ENCODE measurements at regions not wholly inside any gene's neighbourhood (a gene's known extent, or its start where the extent isn't known, plus 50 kb on each side); places are given as distances from the start of the nearest gene placed in this dataset.
A peak's percentile ranks its signal among the peaks of the same experiment; 100 is the strongest.

DNA sequence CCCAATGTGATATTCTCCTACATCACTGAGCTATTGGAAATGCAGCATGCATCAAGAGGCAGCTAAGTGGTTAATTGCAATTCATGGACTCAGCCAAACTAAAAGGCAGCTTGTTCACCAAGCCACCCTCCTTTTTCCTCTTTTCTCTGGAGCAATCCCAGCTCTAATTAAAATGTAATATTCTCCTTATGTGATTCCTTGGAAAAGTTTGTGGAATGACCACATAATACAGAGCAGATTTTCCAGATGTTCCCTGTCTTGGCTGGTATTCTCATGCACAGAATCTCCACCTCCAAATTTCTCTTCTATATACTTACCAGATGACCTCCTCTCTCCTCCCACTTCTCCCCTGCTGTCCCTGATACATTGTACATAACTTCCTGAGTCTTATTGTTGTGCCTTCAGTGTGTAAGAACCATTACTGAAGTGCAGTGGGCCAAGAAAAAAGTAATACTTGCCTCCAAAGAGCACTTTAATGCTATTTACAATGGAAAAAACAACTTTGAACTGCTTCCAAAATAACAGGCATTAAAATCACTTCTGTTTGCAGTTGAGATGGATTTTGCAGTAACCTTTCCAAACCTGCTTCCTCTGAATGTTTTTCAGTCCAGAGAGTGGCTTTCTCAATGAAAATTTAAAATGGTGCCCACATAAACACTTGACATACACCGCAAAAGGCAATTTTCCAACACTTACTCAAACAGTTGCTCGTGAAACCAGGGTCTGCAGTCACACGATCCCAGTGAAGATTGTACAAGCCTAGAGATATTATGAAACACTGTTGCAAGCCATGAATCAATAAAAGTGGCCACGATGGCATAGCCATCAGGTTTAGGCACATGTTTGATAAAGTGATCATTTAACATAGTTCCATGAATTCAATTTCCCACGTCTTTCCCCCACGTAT is 258.0 kb downstream of the MTX2 start:
- H3K4me3 ChIP-seq (ENCODE audit: low read depth, low read length), result no peak overlapping the region
- no peak for DNase-seq (ENCODE audit: low read depth)

DNA sequence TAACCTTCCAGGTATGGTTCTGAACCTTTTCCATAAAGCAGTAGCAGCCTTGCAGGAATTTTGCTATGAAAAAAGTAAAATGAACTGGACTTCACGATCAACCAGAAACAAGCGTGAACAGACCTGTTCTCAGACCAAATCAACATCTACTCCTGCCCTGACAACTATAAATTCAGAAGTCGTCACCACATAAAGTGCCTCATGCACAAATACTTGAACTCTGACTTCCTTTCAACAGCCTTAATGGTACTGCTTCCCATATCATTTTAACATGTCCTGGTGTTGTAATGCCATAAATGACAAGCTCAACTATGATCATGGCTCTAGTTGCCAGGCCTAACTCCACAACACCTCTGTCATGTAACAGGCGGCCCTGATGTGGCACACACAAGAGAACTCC is 262.4 kb downstream of the MTX2 start:
- no peak for DNase-seq (ENCODE audit: low read depth)
- no peak overlapping the region for H3K4me3 ChIP-seq (ENCODE audit: low read depth, low read length)

GRCh38 chr2:176533505-176534193 is 264.4 kb downstream of the MTX2 start:
- H3K4me3 ChIP-seq (ENCODE audit: low read depth, low read length), result no peak overlapping the region
- no peak for DNase-seq (ENCODE audit: low read depth)

DNA sequence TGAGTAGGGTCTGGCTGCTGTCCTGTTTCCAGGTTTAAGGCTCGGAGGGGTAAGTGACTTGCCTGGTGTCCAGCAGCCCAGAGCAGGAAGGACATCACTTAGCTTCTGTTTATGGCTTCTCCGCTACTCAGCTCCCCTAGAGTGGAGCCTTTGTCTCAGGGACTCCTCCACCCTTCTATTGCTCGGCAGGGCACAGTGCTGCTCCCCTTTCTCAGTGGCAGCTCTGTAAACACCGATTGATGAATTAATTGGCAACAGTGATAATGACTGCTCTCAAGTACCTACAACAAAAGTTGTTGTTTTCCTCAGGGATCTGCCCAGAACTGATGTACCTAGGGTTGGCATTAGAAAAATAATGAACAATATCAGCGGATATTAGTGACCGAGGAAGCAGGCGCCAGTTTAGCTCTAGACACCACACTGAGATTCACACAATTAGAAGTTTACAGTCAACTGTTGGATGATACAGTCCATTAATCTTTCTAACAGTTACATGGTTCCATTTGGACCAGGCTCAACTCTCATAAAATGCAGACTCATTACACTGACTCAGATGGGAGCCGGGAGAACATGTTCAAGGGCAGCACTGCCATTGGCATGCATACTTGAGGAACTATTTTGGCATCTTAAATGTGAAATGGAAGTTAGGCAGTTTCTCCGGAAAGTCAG is 265.7 kb downstream of the MTX2 start:
- no peak overlapping the region for H3K4me3 ChIP-seq (ENCODE audit: low read depth, low read length)
- peak; percentile 62 for DNase-seq (ENCODE audit: low read depth)

- H3K4me3 ChIP-seq (ENCODE audit: low read depth, low read length), result no peak overlapping the region
- DNase-seq (ENCODE audit: low read depth), result peak; percentile 38
Observed at GRCh38 chr2:176535467-176536113, 266.3 kb downstream of the MTX2 start.

GRCh38 chr2:176536439-176537133 is 267.3 kb downstream of the MTX2 start:
- DNase-seq (ENCODE audit: low read depth), result no peak
- no peak overlapping the region for H3K4me3 ChIP-seq (ENCODE audit: low read depth, low read length)

DNA sequence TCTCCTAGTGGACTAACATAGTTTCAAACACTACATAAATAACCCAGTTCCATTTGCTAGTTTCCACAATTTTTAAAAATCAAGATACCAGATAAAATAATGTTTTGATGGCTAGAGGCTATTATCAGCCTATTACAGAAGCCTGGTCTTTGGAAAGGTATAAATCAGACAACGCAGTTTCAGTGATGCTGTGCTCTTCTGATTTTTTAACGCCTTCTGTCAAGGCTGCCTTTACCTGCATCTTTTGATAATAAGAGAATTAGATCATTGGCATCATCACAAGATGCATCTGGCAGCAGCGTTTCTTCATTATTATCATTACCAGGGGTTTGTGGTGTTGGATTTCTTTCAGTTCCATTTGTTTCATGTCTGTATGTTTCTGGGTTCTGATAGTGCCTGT is 268.7 kb downstream of the MTX2 start:
- H3K4me3 ChIP-seq (ENCODE audit: low read depth, low read length), result no peak overlapping the region
- DNase-seq (ENCODE audit: low read depth), result no peak

DNA sequence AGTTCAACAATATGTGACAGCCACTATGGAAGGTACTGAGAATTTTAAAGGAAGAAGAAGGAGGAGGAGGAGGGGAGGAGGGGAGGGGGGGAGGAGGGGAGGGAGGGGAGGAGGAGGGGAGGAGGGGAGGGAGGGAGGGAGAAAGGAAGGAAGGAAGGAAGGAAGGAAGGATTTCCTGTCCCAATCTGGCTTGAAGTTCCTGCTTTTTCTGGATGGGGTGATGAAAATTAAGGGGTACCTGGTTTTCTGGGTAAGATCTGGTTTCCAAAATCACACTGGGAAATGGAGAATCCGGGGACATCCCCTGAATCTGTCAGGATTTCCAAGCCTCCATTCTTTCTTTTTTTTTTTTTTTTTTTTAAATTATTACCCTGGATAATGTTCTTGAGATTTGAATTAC is 271.8 kb downstream of the MTX2 start:
- no peak overlapping the region for H3K4me3 ChIP-seq (ENCODE audit: low read depth, low read length)
- no peak for DNase-seq (ENCODE audit: low read depth)

- no peak for DNase-seq (ENCODE audit: low read depth)
- no peak overlapping the region for H3K4me3 ChIP-seq (ENCODE audit: low read depth, low read length)
Observed at GRCh38 chr2:176542476-176542875, 273.2 kb downstream of the MTX2 start.

- no peak overlapping the region for H3K4me3 ChIP-seq (ENCODE audit: low read depth, low read length)
- DNase-seq (ENCODE audit: low read depth), result no peak
Observed at GRCh38 chr2:176544557-176544956, 275.3 kb downstream of the MTX2 start.

DNA sequence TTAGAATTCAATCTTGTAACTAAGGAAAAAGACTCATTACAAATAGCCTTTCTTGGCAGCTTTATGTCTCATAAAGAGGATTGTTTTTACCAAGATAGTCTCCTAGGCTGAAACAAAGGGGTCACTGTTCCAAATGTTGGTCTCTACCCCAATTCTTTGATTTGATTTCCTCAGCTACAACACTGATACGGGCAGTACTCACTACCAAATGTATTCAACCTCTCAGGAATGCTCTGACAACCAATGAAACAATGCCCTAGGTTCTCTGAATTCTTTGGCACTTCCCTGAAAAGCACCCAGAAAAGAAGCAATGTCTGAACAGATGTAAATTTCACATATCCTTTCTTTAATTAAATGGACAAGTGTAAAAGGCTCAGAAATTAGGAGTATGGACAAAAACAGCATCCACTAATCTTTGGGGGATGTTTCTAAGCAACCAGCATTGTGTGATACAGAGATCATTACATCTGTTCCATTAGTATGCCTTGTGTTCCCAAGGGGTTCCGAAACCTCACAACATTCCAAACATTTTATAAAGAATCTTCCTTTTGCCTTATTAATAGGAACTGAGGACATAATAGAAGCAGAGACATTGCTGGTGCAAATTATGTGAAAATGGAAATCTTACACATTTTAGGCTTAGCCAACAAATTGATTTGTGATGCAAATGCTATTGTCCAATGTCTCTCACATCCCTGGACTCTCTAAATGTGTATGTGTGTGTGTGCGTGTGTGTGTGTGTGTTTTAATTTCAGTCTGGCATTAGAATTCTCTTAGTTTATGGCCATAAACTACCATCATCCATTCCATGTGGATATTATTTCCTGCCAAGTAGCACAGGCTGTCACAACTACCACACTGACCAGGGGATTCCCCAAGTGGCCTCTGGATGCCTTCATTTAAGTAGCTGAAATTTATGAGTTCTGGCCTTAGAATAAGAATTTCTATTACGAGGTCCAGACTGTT is 276.0 kb downstream of the MTX2 start:
- no peak overlapping the region for H3K4me3 ChIP-seq (ENCODE audit: low read depth, low read length)
- no peak for DNase-seq (ENCODE audit: low read depth)

DNA sequence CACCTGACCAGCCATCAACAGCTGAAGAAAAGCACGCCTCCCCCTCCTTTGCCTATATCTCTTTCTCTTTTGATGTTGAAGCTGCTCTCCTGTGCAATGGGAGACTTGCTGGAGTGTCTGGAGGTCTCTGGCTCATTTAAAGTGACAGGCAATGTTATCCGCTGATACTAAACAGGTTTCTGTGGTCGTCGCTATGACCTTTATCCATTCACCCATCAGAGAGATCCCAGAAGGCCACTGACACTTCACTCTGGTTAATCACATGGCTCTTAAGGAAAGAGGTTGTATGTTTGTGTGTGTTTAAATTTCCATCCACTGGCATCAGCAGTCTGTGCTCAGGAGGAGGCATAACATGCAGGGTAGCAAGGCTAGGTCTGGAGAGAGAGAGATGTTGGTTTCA is 277.3 kb downstream of the MTX2 start:
- DNase-seq (ENCODE audit: low read depth), result no peak
- no peak overlapping the region for H3K4me3 ChIP-seq (ENCODE audit: low read depth, low read length)

GRCh38 chr2:176552501-176553135 is 283.4 kb downstream of the MTX2 start:
- DNase-seq (ENCODE audit: low read depth), result peak; percentile 62
- H3K4me3 ChIP-seq (ENCODE audit: low read depth, low read length), result no peak overlapping the region

- no peak for DNase-seq (ENCODE audit: low read depth)
- peak overlapping the region; percentile 42 for H3K4me3 ChIP-seq (ENCODE audit: low read depth, low read length)
Observed at GRCh38 chr2:176553685-176554100, 284.5 kb downstream of the MTX2 start.

DNA sequence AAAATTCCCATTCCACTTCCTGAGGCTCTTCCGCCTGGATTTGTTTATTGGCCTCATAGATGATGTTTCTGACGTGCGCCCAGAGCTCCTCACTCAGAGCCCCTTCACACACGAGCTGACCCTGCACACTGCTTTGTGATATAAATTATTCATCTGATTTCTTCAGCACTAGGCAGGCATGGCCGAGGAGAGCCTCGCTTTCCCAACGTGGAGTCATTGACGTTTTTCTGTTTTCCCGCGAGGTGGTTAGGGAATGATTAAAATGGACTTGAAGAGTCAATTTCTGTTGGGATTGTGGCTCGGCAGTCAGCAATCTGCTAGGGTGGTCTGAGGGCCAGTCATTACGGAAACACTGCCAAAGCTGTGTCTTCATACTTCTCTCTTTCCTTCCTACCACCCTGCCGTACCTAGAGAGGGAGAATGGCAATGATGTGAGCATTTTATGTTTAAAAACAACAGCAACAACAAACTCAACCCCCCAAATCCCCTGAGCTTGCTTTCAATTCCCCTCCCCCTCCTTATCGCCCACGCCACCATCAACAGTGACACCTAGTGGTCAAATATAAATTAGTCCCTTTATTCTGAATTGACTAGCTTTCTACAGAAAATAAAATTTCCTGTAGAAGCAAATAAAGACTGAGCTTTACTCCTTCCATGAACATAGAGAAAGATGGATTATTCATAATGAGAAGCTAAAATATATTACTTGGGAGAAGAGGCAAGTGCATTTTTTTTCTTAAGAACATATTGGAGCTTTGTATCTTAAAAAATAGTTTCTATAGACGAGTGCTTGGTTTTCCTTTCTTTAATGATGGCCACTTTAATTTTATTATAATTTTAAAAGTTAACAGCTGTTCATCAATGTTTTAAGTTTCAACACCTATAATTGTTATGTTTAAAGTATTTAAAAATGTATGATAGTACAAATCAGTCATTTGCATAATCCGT is 285.1 kb downstream of the MTX2 start:
- H3K4me3 ChIP-seq (ENCODE audit: low read depth, low read length), result peak overlapping the region; percentile 42
- no peak for DNase-seq (ENCODE audit: low read depth)

- DNase-seq (ENCODE audit: low read depth), result no peak
Observed at GRCh38 chr2:176555112-176555511, 285.9 kb downstream of the MTX2 start.

DNA sequence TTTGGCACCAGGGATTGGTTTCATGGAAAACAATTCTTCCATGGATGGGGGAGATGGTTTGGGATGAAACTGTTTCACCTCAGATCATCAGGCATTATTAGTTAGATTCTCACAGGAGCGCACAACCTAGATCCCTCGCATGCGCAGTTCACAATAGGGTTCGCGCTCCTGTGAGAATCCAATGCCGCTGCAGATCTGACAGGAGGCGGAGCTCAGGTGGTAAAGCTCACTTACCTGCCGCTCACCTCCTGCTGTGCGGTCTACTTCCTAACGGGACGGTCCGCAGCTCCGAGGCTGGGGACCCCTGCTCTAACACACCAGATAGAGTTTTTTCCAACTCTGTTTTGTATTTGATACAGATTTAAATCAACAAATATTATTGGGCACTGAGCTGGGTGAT is 286.5 kb downstream of the MTX2 start:
- no peak overlapping the region for H3K4me3 ChIP-seq (ENCODE audit: low read depth, low read length)
- no peak for DNase-seq (ENCODE audit: low read depth)

More at GRCh38 chr2:176555112-176555511, 285.9 kb downstream of the MTX2 start:
- no peak overlapping the region for H3K4me3 ChIP-seq (ENCODE audit: low read depth, low read length)
